KMS-11 (cell line): ENCODE measurements at regions not wholly inside any gene's neighbourhood (a gene's known extent, or its start where the extent isn't known, plus 50 kb on each side); places are given as distances from the start of the nearest gene placed in this dataset.

Experiments used
- H2AFZ ChIP-seq: fragments of 200-600 bp; sonication (generic); 2 replicates; pipeline ENCODE4 v1.6.1; 2016; ENCODE audit warnings: antibody characterized with exemption, mixed run types, low read depth
- H3K27ac ChIP-seq: fragments of 200-600 bp; sonication (generic); 2 replicates; pipeline ENCODE4 v1.6.1; 2016; ENCODE audit warnings: mild to moderate bottlenecking, mixed run types
- H3K27me3 ChIP-seq: fragments of 200-600 bp; sonication (generic); 2 replicates; pipeline ENCODE4 v1.6.1; 2017; ENCODE audit warnings: mild to moderate bottlenecking, low read depth, mixed run types, moderate library complexity; ENCODE audit not compliant: insufficient read depth
- H3K36me3 ChIP-seq: fragments of 200-600 bp; sonication (generic); 2 replicates; pipeline ENCODE4 v1.6.1; 2017; ENCODE audit warnings: mild to moderate bottlenecking, mixed run types; ENCODE audit not compliant: insufficient read depth
- H3K4me1 ChIP-seq: fragments of 200-600 bp; sonication (generic); 2 replicates; pipeline ENCODE4 v1.6.1; 2016; ENCODE audit warnings: mild to moderate bottlenecking, low read depth, mixed run types; ENCODE audit not compliant: poor library complexity, severe bottlenecking
- H3K4me2 ChIP-seq: fragments of 200-600 bp; sonication (generic); 2 replicates; pipeline ENCODE4 v1.7.0; 2016; ENCODE audit warnings: mild to moderate bottlenecking, mixed run types
- H3K4me3 ChIP-seq: fragments of 200-600 bp; sonication (generic); IDR thresholded peaks from 2 replicates; pipeline ENCODE4 v1.6.1; 2017; ENCODE audit warnings: low read depth, low read length, mixed read lengths; ENCODE audit not compliant: insufficient read depth
- H3K79me2 ChIP-seq: fragments of 200-600 bp; sonication (generic); 2 replicates; pipeline ENCODE4 v1.6.1; 2016; ENCODE audit warnings: low read depth, mixed run types; ENCODE audit not compliant: insufficient read depth
- H3K9ac ChIP-seq: fragments of 200-600 bp; sonication (generic); 2 replicates; pipeline ENCODE4 v1.6.1; 2016; ENCODE audit warnings: mild to moderate bottlenecking, mixed run types
- H4K20me1 ChIP-seq: fragments of 200-600 bp; sonication (generic); 2 replicates; pipeline ENCODE4 v1.6.1; 2016; ENCODE audit warnings: mild to moderate bottlenecking, mixed run types; ENCODE audit not compliant: insufficient read depth
- TF ChIP-seq, protein P1 (sequence below): fragments of 200-600 bp; sonication (generic); conservative IDR thresholded peaks from 2 replicates; pipeline ENCODE4 v1.6.1; 2017; ENCODE audit warnings: low read depth, mild to moderate bottlenecking, antibody characterized with exemption, low read length, moderate library complexity, mixed read lengths

DNA sequence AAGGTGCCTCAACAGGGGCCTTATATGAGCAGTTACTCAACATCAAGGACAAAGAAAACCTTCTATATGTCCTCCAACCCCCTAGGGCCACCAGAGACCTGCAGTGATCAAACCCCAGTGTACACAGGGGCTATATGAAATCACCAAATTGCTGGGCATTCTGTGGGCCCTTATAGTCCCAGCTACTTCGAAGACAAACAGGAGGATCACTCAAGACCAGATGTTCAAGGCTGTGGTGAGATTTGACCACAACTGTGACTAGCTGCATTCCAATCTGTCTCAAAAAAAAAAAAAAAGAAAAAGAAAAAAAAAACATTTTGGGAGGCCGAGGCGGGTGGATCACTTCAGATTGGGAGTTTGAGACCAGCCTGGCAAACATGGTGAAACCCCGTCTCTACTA, 51.0 kb upstream of the PRB2 start:
- no peak overlapping the region for H3K27ac ChIP-seq
- no peaks in the 10 kb centered on the region for H4K20me1 ChIP-seq

DNA sequence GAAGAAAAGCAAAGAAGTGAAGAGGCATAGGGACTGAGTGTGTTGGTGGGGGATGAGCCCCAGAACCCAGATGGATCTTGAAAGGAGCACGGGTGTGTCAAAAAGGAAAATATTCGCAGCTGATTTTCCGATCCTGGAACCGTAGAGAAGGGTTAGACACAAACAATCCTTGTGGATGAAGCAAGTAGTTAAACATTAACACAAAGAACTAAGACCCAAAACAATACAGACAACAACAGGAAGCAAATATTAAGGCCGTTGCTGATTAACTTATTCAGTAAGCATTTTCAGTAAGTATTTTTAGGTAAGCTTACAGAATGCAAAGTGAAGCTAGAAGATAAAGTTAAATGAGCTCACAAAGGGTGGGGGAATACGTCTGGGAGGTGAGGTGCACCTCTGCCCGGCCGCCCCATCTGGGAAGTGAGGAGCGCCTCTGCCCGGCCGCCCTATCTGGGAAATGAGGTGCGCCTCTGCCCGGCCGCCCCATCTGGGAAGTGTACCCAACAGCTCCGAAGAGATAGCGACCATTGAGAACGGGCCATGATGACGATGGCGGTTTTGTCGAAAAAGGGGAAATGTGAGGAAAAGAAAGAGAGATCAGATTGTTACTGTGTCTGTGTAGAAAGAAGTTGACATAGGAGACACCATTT, 62.8 kb upstream of the PRB2 start:
- Histone ChIP-seq H3K79me2 (no peaks in the 10 kb centered on the region), H3K27ac (no peak overlapping the region), H3K27me3 (no peaks in the 10 kb centered on the region), H3K4me1 (no peaks in the 10 kb centered on the region), H3K36me3 (no peaks in the 10 kb centered on the region), H3K4me2 (no peak overlapping the region), H3K4me3 (no peak overlapping the region), H4K20me1 (no peaks in the 10 kb centered on the region), H2AFZ (no peak overlapping the region), H3K9ac (no peak overlapping the region)
- TF ChIP-seq, protein P1, sequence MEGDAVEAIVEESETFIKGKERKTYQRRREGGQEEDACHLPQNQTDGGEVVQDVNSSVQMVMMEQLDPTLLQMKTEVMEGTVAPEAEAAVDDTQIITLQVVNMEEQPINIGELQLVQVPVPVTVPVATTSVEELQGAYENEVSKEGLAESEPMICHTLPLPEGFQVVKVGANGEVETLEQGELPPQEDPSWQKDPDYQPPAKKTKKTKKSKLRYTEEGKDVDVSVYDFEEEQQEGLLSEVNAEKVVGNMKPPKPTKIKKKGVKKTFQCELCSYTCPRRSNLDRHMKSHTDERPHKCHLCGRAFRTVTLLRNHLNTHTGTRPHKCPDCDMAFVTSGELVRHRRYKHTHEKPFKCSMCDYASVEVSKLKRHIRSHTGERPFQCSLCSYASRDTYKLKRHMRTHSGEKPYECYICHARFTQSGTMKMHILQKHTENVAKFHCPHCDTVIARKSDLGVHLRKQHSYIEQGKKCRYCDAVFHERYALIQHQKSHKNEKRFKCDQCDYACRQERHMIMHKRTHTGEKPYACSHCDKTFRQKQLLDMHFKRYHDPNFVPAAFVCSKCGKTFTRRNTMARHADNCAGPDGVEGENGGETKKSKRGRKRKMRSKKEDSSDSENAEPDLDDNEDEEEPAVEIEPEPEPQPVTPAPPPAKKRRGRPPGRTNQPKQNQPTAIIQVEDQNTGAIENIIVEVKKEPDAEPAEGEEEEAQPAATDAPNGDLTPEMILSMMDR, result no peak

More for the DNA sequence above, 51.0 kb upstream of the PRB2 start:
- Histone ChIP-seq H3K4me1 (peaks cover 15% of the 10 kb centered on the region), H3K4me2 (peak overlapping the region; percentile 1; the same call in 1 of the 2 replicates), H3K9ac (no peak overlapping the region), H3K79me2 (no peaks in the 10 kb centered on the region), H3K36me3 (no peaks in the 10 kb centered on the region), H2AFZ (no peak overlapping the region), H3K4me3 (no peak overlapping the region), H3K27me3 (no peaks in the 10 kb centered on the region)
- TF ChIP-seq, protein P1, result no peak

DNA sequence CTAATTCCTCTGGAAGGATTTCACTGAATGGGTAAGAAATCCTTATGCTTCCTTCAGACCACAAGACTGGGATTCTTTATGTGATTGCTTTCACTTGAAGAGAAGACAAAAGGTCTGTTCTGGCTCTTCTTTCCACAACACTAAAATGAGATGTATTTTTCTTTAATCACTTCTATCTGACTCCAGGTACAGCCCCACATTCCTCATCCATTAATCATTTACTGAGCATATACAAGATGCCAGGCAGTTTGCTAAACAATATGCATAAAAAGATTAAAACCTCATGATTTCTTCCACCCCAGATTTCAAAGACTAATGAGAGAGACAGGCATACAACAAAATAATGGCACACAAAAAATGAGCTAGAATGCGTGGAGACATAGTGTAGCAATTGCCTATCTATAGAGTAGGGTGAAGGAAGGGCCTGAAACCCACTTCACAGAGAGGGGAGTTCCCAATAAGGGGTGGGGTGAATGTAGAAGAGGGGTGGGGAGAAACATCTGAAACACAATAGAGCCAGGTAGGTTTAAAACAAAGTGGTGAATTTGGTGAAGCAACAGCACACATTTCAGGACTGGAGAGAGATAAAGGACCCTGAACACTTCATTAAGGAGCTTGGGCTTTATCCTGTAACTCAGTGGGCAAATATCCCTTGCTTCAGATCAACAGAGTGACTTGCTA, 65.1 kb upstream of the PRB2 start:
- no peak overlapping the region for H2AFZ ChIP-seq
- H3K4me3 ChIP-seq, result no peak overlapping the region
- no peaks in the 10 kb centered on the region for H3K79me2 ChIP-seq
- H3K4me2 ChIP-seq, result no peak overlapping the region
- no peak overlapping the region for H3K27ac ChIP-seq
- H4K20me1 ChIP-seq, result no peaks in the 10 kb centered on the region
- H3K36me3 ChIP-seq, result no peaks in the 10 kb centered on the region
- no peaks in the 10 kb centered on the region for H3K4me1 ChIP-seq
- TF ChIP-seq, protein P1, result no peak
- no peaks in the 10 kb centered on the region for H3K27me3 ChIP-seq
- no peak overlapping the region for H3K9ac ChIP-seq

DNA sequence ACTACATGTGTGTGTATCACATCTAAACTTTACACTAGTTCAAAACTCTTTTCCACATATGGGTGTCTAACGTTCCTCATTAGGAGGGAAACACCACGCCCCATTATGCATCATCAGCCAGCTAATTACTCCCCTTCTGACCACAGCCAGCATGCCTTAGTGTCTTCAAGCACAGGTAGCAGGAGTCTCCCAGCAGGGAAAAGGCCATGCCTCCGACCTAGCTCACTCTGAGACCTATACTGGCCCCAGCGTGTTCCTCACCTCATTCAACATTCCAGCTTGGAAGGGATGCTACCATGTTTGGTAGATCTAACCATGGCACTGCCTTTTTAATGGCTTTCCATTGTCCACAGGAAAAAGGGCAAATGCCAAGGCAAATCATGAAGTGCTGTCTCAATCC, 66.1 kb upstream of the PRB2 start:
- H3K79me2 ChIP-seq, result no peaks in the 10 kb centered on the region
- no peaks in the 10 kb centered on the region for H4K20me1 ChIP-seq
- H3K9ac ChIP-seq, result no peak overlapping the region
- no peaks in the 10 kb centered on the region for H3K4me1 ChIP-seq
- TF ChIP-seq, protein P1, result no peak
- H3K4me2 ChIP-seq, result no peak overlapping the region
- H3K4me3 ChIP-seq, result no peak overlapping the region
- H3K27ac ChIP-seq, result no peak overlapping the region
- H3K27me3 ChIP-seq, result no peaks in the 10 kb centered on the region
- no peak overlapping the region for H2AFZ ChIP-seq
- H3K36me3 ChIP-seq, result no peaks in the 10 kb centered on the region
